ACHN (cell line): ENCODE measurements at regions not wholly inside any gene's neighbourhood (a gene's known extent, or its start where the extent isn't known, plus 50 kb on each side); places are given as distances from the start of the nearest gene placed in this dataset.

Source experiments
- DNase-seq: peaks from one replicate; pipeline ENCODE4 v3.0.0-alpha.2; 2015
- in situ Hi-C: cut with HindIII; loops from 2 replicates; pipeline ENCODE4 v1.10.0; 2017; ENCODE audit warnings: low sequenced_read_pairs, low pct_ligation_motif_present, low pct_unique_long_range_greater_than_20kb

DNA sequence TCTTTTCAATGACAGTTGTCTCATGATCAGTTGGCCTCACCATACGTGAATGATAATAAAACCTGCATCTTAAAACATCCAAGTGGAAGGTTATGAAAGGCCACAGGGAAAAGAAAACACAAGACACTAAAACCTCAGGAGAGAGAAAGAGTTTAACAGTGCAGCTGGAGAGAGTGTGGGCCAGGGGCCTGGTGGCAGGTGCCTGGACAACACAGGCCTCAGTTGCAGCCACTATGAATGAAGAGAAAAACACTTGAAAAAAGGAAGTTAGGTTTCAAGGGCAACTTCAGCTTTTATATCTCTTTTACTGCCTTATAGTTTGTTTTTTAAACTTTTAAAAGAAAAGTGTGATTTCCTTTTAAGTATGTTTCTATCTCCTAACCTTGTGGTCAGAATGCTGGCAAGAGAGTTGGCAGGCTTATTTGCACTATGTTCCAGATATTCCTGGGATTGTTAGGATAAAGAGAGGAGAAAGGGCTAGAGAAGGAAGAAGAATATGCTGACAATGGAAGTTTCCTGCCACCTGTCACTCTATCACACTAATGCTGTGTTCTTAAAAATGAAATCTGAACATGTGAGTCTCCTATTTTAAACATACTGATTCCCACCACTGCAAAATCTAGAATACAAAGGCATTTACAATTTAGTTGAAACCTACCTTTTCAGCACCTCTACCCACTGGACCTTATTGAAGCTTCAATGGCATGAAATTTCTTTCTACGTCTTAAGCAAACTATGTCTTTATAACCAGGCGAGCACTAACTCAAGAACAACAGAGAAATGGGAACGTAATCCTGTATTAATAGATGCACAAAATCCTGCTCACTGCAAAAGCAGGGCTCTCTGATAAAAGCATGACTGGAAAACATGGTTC lies 222.4 kb downstream of the CD83 start:
- no peak for DNase-seq

DNA sequence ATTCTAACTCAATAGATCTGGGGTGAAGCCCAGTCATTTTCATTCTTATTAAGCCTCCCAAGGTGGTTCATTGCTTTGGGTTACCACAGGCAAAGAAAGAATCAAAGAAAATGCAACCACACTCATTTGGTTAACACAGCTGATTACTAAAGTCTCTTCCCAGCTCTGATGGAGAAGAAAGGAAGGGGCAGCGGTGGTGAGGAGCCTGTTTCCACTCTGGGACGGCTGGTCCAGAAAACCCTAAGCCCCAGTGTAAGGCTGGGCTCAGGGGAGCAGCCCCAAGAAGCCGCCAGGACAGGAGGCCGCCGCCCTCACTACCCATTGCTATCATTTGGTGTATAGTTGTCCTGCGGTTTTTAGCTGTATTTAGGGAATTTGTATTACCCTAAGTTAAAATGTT lies 226.9 kb downstream of the CD83 start:
- no peak for DNase-seq
- in situ Hi-C loops, result no loop called here

More for the DNA sequence above, 222.4 kb downstream of the CD83 start:
- in situ Hi-C loops, result no loop called here

DNA sequence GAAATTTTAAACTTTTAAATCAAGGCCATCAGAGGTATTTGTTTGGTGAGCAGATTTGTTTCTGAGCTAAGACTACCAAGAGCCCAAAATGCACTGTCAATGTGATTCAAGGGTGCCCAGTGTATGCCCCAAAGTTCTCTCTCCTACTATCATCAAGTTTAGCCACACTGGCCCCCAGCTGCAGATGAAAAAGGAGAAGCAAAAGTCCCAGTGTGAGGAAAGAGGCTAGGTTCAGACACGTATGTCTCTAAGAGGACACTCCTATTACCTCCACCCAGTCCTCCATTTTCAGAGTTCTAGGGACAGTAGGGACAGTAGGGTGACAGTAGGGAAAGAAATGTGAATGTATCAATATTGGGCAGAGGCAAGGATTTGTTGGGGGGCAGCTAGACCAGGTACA lies 230.8 kb downstream of the CD83 start:
- no peak for DNase-seq
- in situ Hi-C loops, result no loop called here

DNA sequence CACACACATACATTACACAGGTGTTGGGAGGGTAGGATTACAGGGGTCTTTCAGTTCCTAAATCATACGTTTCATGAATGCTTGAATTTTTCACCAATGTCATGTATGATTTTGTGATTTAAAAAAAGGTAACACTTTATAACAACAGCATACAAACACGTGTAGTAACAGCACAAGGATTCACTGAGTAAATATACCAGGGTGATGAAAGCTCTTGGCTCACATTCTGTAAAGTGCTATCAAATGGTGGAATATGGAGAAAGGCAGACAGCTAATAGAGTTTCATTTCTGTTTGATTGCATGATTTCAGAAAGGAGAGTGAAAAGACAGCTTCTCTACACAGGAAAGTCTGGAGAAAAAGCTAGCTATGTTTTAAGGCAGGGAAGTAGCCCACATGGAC lies 231.9 kb downstream of the CD83 start:
- in situ Hi-C loops, result no loop called here

DNA sequence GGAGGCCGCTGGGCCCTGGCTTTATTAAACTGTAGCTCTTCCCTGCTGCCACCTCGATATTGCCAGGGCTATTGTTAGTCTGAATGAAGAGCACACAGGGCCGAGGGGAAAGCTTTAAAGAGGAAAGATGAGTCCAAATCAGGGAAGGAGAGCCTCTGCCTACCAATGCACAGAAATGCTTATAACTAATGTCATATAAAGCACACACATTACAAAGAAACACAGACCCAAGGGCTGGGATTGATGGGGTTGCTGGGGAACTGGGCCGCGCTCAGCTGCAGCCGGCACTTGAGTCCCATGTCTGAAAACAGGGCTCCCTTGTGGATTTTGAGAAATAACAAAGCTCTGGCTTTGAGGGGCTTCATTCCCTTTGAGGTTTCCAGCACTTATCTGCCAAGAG lies 232.6 kb downstream of the CD83 start:
- in situ Hi-C loops, result no loop called here
- DNase-seq, result no peak

More for the DNA sequence above, 231.9 kb downstream of the CD83 start:
- DNase-seq, result no peak

DNA sequence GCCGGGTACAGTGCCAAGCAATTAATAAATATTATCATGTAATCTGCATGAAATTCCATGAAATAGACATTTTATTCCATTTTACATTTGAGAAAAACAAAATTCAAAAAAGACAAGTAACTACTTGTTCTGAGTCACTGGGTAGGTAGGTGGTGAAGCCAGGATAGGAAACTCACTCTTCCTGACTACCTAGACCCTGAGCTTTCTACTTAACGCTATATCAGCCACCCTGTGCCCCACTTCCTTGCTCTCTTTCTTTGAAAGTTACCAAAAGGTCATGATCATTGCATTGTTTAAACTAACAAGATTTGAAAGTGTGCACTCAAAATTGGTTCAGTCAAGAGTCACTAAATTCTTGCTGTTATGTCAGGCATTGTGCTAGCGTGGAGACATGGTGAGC lies 235.7 kb downstream of the CD83 start:
- no peak for DNase-seq
- in situ Hi-C loops, result no loop called here

DNA sequence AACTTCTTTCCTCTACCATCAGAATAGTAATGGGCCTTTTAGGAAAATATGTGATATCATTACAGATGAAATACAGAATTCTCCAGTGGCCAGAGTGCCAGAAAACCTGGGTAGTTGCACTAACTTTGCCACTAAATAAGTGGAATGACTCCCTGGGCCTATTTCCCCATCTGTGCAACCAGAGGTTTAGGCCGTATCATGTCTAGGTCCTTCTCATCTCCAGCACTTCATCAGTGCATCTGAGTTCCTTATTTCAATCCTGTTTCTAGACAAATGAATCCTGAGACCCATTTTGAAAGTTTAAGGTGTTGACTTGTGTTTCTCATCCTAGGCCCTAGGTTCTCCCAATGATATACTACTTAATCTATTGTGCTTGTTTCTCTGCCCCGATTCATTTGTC lies 236.2 kb downstream of the CD83 start:
- in situ Hi-C loops, result no loop called here
- no peak for DNase-seq

DNA sequence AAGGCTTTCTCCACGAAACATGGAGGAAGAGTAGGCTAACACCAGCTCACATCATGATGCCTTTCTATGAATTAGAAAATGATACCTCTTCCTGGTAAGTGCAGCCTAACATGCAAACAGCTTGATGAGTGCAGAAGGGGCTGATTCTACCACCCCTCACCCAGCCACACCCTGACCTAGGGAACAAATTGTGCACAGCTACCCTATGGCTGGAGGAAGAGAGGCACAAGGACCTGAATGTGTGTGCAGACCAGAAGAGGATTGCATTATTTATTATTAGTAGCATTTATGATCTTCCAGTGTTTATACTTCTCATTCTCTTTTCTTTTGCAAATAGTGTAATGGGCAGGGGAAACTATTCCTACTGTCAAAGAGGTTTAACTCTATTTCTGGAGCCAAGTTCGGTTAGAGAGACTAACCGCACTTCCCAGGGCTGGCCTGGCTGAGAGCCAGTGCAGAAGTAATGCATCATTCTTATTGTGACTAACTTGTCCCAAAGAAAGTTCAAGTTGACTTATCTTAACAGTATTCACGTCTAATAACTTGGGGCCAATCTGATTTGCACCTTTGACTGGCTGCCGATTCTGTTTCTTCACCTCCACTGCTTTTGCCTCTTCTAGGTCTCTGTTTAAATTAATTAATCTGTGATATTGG lies 237.5 kb downstream of the CD83 start:
- in situ Hi-C loops, result no loop called here
- DNase-seq, result no peak

DNA sequence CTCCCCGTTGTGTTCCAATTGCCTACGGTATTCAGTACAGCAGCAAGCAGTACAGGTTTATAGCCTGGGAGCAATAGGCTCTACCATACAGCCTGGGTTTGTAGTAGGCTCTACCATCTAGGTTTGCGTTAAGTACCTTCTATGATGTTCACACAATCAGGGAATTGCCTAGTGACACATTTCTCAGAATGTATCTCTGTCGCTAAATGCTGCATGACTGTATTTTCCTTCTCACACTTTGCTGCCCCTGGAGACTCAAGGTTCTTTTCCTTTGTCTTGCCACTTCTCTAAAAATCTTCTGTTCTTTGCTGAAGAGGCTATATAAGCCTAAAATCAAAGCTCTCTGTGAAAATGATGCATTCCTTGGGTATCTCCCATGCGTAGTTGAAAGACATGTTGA lies 241.9 kb downstream of the CD83 start:
- in situ Hi-C loops, result no loop called here
- DNase-seq, result no peak

DNA sequence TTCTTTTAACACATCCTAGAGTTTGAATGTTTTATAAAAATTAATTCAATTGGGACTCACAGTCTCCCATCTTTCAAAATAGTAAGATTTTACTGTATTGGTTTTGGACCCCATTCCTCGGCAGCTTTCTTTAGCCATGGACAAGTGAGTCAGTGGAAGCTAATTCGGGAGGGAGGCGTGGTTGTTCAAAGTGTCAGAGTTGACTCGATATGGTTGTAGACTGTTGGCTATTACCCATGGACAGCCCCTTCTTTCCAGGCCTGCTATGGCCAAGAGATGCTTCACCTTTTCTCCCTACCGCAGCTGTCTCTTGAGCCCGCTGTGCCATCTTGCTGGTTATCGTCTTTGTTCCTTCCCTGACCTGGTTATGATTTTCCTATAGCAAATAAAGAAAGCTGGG lies 243.0 kb downstream of the CD83 start:
- in situ Hi-C loops, result no loop called here
- DNase-seq, result no peak

DNA sequence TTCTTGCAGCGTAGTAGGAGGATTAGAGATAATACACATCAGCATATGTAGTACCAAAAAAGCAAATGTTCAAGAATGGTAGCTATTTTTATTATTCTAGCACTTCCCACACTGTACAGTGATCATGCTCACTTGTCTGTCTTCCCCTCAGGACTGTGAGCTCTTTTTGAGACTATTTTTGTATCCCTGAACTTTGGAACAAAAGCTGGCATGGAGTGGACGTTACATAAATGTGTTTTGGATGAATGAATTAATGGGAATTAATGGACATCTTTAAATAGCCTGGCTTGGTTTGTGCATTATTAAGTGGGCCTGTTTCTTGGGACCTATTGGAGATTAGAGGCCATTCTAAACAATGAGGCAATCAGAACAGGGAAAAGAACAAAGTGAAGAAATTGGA lies 243.7 kb downstream of the CD83 start:
- in situ Hi-C loops, result no loop called here
- DNase-seq, result no peak

DNA sequence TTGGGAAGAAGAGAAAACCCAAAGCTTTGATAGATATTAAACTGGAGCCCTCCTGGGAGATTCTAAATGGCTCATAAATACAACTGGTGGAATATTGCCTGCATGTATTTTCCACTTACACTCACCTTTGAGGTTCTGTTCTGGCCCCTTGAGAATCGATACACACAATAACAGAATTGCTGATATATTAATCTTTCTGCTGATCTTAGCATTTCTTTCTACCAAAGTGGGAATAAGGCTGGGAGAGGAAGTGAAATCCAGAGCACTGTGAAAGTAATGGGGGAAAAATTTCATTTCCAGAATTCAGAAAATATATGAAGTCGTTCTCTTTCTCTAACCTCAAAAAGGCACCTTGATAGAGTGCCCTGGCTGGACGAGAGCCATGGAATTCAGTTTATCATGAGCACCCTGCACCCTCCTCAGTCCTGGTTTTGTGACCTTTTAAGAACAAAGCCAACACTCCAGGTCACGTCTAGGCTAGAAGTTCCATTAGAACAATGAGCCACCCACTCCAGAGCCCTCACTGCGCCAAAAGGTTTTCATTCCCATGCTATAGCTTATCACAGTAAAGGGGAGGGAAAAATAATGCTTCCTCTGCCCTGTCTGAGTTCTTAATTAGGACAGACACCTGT lies 244.5 kb downstream of the CD83 start:
- in situ Hi-C loops, result no loop called here
- DNase-seq, result no peak

DNA sequence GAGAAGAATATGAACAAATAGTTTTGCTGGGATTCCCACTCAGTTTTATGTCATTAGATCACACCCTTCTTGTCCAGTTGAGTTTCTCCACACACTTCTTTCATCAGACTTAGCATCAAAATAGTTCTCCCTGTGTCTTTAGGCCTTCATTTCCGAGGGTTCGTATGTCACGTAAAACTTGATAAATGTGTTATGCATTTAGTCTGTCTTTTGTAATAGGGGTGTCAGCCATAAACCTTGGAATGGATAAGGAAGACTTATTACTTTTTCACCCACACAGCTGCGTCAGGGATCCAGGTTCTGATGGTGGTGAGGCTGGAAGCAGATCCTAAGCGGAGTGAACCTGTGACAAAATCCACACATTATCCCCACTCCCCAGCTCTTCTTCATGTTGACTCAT lies 246.8 kb downstream of the CD83 start:
- in situ Hi-C loops, result no loop called here
- no peak for DNase-seq

DNA sequence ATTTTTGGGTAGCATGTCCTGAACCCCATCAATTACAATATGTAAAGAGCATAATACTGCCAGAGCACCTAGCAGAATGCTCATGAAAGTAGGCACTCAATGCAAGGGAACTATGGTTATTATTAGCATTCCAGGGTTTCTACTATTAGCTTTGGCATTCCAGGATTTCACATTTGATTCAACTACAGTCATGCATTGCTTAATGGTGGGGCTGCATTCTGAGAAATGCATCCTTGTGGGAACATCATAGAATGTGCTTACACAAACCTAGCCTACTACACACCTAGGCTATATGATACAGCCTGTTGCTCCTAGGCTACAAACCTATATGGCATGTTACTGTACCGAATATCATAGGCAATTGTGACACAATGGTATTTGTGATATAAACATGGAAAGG lies 247.8 kb downstream of the CD83 start:
- in situ Hi-C loops, result no loop called here
- DNase-seq, result no peak

DNA sequence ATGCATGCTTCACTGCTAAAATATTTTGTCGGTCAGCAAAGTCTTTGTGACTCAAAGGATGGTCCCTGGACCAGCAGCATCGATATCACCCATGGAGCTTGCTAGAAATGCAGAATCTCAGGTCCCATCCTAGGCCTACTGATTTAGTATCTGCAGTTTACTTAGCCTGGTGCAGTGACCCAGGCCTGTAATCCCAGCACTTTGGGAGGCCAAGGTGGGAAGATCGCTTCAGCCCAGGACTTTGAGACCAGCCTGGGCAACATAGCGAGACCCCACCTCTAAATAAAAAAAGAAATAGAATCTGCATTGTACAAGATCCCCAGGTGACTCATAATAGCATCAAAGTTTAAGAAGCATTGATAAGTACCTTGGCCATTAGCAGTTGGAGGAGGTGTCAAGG lies 248.7 kb downstream of the CD83 start:
- in situ Hi-C loops, result no loop called here
- no peak for DNase-seq

DNA sequence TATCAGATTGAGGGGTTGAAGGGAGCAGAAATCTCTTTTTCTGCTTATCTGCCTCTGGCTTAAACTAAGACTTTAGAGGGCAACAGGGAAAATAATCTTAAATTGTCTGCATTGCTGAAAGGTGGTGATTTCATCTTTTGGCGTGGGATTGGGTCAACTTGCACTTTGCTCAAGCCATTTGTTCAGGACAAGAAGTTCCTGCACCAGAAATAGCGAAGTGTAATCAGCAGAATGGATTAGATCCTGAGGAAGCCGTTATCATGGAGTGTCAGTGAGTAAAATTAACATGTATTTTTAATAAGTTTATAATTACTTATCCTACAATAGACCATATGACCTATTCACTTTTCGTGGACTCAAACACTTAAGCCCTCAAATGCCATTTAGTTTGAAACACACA lies 249.3 kb downstream of the CD83 start:
- no peak for DNase-seq
- in situ Hi-C loops, result no loop called here

DNA sequence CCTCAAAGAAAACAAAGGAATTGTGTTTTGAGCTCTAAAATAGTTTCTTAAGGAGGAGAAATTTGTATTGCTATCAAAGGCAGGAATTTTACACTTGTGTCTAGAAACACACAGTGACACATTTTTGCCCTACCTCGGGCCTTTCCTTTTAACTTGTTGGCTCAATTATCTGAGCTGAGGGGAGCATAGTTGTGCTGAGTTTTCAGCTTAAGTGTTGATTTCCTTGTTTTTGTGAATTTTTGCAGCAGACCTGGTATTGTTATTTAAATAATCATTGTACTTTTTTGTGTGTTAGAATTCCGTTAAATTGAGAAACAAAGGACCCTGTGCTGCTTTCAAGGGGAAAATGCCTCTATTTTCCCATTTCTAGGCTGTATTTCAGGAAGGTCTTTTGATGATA lies 249.7 kb downstream of the CD83 start:
- DNase-seq, result no peak
- in situ Hi-C loops, result no loop called here

DNA sequence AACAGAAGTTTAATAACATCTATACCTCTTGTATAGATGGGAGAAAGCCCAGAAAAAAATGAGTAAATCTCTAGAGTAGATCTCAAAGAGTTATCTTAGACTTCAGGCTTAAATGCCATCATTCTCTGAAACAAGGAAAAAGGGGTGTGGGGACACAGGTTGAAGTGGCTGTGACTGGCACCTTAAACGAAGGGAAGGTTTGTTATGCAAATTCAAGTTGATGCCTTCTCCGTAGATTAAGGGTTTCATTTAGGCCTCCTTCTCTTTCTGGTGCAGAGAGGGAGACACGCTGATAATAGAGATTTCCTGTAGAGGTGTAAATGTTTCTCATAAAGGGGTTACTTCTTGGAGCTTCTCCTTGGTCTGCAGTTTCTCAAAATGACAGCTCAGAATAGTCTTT lies 252.1 kb downstream of the CD83 start:
- in situ Hi-C loops, result no loop called here

DNA sequence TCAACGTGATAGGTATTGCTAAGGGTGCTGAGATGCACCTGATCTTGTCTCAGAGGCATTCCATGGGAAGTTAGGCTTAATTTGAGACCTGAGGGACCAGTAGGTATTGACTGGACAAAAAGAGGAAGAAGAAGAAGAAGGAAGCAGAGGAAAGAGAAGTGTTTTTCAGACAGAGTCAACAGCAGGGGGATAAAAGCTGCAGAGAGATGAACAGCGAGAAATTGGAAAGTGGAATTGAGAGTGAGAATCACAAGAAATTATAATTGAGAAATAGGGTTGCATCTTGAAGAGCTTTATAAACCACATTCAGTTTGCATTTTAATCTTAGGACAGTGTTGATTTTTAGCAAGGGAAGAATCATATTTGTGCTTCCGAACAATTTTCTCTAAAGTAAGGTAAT lies 254.0 kb downstream of the CD83 start:
- no peak for DNase-seq
- in situ Hi-C loops, result no loop called here

More for the DNA sequence above, 252.1 kb downstream of the CD83 start:
- DNase-seq, result no peak
